Left ventricle myocardium inferior (tissue), 1 donor: ENCODE measurements at regions not wholly inside any gene's neighbourhood (a gene's known extent, or its start where the extent isn't known, plus 50 kb on each side); places are given as distances from the start of the nearest gene placed in this dataset.

Experiments
- DNase-seq: peaks from one replicate; pipeline ENCODE4 v3.0.0-alpha.2; 2020
- H3K27ac ChIP-seq: fragments of 200-600 bp; replicated peaks from 2 replicates; pipeline ENCODE4 v1.8.0; 2021
- H3K27me3 ChIP-seq: fragments of 200-600 bp; 2 replicates; pipeline ENCODE4 v1.8.0; 2021; ENCODE audit warnings: low read depth
- H3K36me3 ChIP-seq: fragments of 200-600 bp; 2 replicates; pipeline ENCODE4 v1.8.0; 2021
- H3K4me1 ChIP-seq: fragments of 200-600 bp; 2 replicates; pipeline ENCODE4 v1.8.0; 2021
- H3K4me3 ChIP-seq: fragments of 200-600 bp; 2 replicates; pipeline ENCODE4 v1.8.0; 2021; ENCODE audit warnings: mild to moderate bottlenecking, moderate library complexity
- H3K9me3 ChIP-seq: fragments of 200-600 bp; replicated peaks from 2 replicates; pipeline ENCODE4 v1.8.0; 2021
- CTCF ChIP-seq: fragments of 200-600 bp; IDR thresholded peaks from 2 replicates; pipeline ENCODE4 v1.8.0; 2021; ENCODE audit warnings: antibody characterized with exemption, mild to moderate bottlenecking, borderline replicate concordance
- intact Hi-C: fragments of 100-400 bp; cut with micrococcal nuclease; formaldehyde crosslinking; loops from one replicate; pipeline ENCODE4 v1.11.0; 2022
- donor health status: DM: no; HTN: yes; CAD: no; lungs with severe emphysema.

- no peak for TF ChIP-seq CTCF
- no peaks in the 10 kb centered on the region for H3K36me3 ChIP-seq
- no peak overlapping the region for H3K27ac ChIP-seq
- no peaks in the 10 kb centered on the region for H3K27me3 ChIP-seq
- intact Hi-C loops = no loop called here
- H3K9me3 ChIP-seq = peaks cover 43% of the 10 kb centered on the region
- H3K4me1 ChIP-seq = peaks cover 12% of the 10 kb centered on the region
- DNase-seq = no peak
- H3K4me3 ChIP-seq = no peak overlapping the region
These were observed 85.0 kb upstream of the SLC38A4 start for GRCh38 chr12:46910830-46911229.

GRCh38 chr12:46914336-46914735, 88.5 kb upstream of the SLC38A4 start:
- TF ChIP-seq CTCF = no peak
- no peak overlapping the region for H3K4me3 ChIP-seq
- intact Hi-C loops = no loop called here
- no peak overlapping the region for H3K27ac ChIP-seq
- no peaks in the 10 kb centered on the region for H3K27me3 ChIP-seq
- no peak for DNase-seq
- peaks cover 18% of the 10 kb centered on the region for H3K4me1 ChIP-seq
- H3K9me3 ChIP-seq = peaks cover 38% of the 10 kb centered on the region
- H3K36me3 ChIP-seq = no peaks in the 10 kb centered on the region

- Histone ChIP-seq H3K27ac (no peak overlapping the region), H3K9me3 (peaks cover 31% of the 10 kb centered on the region), H3K27me3 (no peaks in the 10 kb centered on the region), H3K4me1 (peaks cover 18% of the 10 kb centered on the region), H3K4me3 (no peak overlapping the region), H3K36me3 (no peaks in the 10 kb centered on the region)
- intact Hi-C loops = no loop called here
- no peak for TF ChIP-seq CTCF
- peak; percentile 20 for DNase-seq
These were observed 89.3 kb upstream of the SLC38A4 start for GRCh38 chr12:46915082-46915481.

GRCh38 chr12:46915836-46916235, 90.0 kb upstream of the SLC38A4 start:
- H3K9me3 ChIP-seq = peaks cover 23% of the 10 kb centered on the region
- H3K27ac ChIP-seq = no peak overlapping the region
- H3K27me3 ChIP-seq = no peaks in the 10 kb centered on the region
- DNase-seq = no peak
- no peak for TF ChIP-seq CTCF
- H3K36me3 ChIP-seq = no peaks in the 10 kb centered on the region
- no peak overlapping the region for H3K4me3 ChIP-seq
- H3K4me1 ChIP-seq = peaks cover 18% of the 10 kb centered on the region
- intact Hi-C loops = no loop called here

- Histone ChIP-seq H3K27ac (no peak overlapping the region), H3K36me3 (no peaks in the 10 kb centered on the region), H3K4me3 (no peak overlapping the region), H3K27me3 (no peaks in the 10 kb centered on the region), H3K4me1 (peaks cover 18% of the 10 kb centered on the region), H3K9me3 (peaks cover 13% of the 10 kb centered on the region)
- intact Hi-C loops = no loop called here
- no peak for DNase-seq
- TF ChIP-seq CTCF = no peak
These were observed 91.1 kb upstream of the SLC38A4 start for GRCh38 chr12:46916796-46917419.

GRCh38 chr12:46917821-46918220, 92.0 kb upstream of the SLC38A4 start:
- TF ChIP-seq CTCF = no peak
- DNase-seq = no peak
- H3K9me3 ChIP-seq = peaks cover 9% of the 10 kb centered on the region
- intact Hi-C loops = no loop called here
- H3K36me3 ChIP-seq = no peaks in the 10 kb centered on the region
- H3K4me3 ChIP-seq = no peak overlapping the region
- H3K4me1 ChIP-seq = peaks cover 18% of the 10 kb centered on the region
- H3K27ac ChIP-seq = no peak overlapping the region
- H3K27me3 ChIP-seq = no peaks in the 10 kb centered on the region
